ENCODE measurements at regions not wholly inside any gene's neighbourhood (a gene's known extent, or its start where the extent isn't known, plus 50 kb on each side); places are given as distances from the start of the nearest gene placed in this dataset.
"Not testable (repeated sequence)": the region's sequence is repeated elsewhere in the genome, so short reads cannot be mapped to it uniquely, and the experiment has no call there.

- H3K27ac Mint-ChIP-seq; H3K4me3 Mint-ChIP-seq; H3K4me1 Mint-ChIP-seq; H3K27me3 Mint-ChIP-seq (ENCODE audit: low read depth): not testable (repeated sequence)
- Mint-ChIP-seq H3K9me3 (peaks cover 19% of the 10 kb centered on the region), H3K36me3 (ENCODE audit: low read depth) (peaks cover 14% of the 10 kb centered on the region)
Observed at GRCh38 chr7:16249204-16249603, 172.1 kb downstream of the CRPPA start.

- H3K4me1 Mint-ChIP-seq; H3K27ac Mint-ChIP-seq; H3K4me3 Mint-ChIP-seq; H3K27me3 Mint-ChIP-seq (ENCODE audit: low read depth): not testable (repeated sequence)
- peaks cover 19% of the 10 kb centered on the region for H3K9me3 Mint-ChIP-seq
- H3K36me3 Mint-ChIP-seq (ENCODE audit: low read depth), result peaks cover 13% of the 10 kb centered on the region
Observed at GRCh38 chr7:16248556-16248955, 172.8 kb downstream of the CRPPA start.

- Mint-ChIP-seq H3K27me3 (ENCODE audit: low read depth) (no peaks in the 10 kb centered on the region), H3K36me3 (ENCODE audit: low read depth) (peaks cover 3% of the 10 kb centered on the region), H3K9me3 (no peaks in the 10 kb centered on the region), H3K4me3 (no peak overlapping the region), H3K4me1 (no peaks in the 10 kb centered on the region), H3K27ac (no peak overlapping the region)
- TF ChIP-seq CTCF (IDR thresholded peaks at IDR 0.05; ENCODE audit: unreplicated experiment in 3 of 3), result no peak
Observed at GRCh38 chr7:16244469-16244868, 176.9 kb downstream of the CRPPA start.

GRCh38 chr7:16242920-16243319, 178.4 kb downstream of the CRPPA start:
- no peaks in the 10 kb centered on the region for H3K36me3 Mint-ChIP-seq (ENCODE audit: low read depth)

GRCh38 chr7:16241017-16241416, 180.3 kb downstream of the CRPPA start:
- H3K9me3 Mint-ChIP-seq, result no peaks in the 10 kb centered on the region
- no peak overlapping the region for H3K4me3 Mint-ChIP-seq
- H3K27me3 Mint-ChIP-seq (ENCODE audit: low read depth), result no peaks in the 10 kb centered on the region
- no peaks in the 10 kb centered on the region for H3K4me1 Mint-ChIP-seq
- no peak overlapping the region for H3K27ac Mint-ChIP-seq
- no peak for TF ChIP-seq CTCF (IDR thresholded peaks at IDR 0.05; ENCODE audit: unreplicated experiment in 3 of 3)
- H3K36me3 Mint-ChIP-seq (ENCODE audit: low read depth), result no peaks in the 10 kb centered on the region

More at GRCh38 chr7:16242920-16243319, 178.4 kb downstream of the CRPPA start:
- Mint-ChIP-seq H3K9me3 (no peaks in the 10 kb centered on the region), H3K27ac (no peak overlapping the region), H3K4me3 (no peak overlapping the region), H3K27me3 (ENCODE audit: low read depth) (no peaks in the 10 kb centered on the region), H3K4me1 (no peaks in the 10 kb centered on the region)
- TF ChIP-seq CTCF (IDR thresholded peaks at IDR 0.05; ENCODE audit: unreplicated experiment in 3 of 3), result no peak

- no peak for TF ChIP-seq CTCF (IDR thresholded peaks at IDR 0.05; ENCODE audit: unreplicated experiment in 3 of 3)
- no peaks in the 10 kb centered on the region for H3K27me3 Mint-ChIP-seq (ENCODE audit: low read depth)
- no peak overlapping the region for H3K4me3 Mint-ChIP-seq
- H3K27ac Mint-ChIP-seq, result no peak overlapping the region
- H3K4me1 Mint-ChIP-seq, result no peaks in the 10 kb centered on the region
- H3K9me3 Mint-ChIP-seq, result peaks cover 6% of the 10 kb centered on the region
- peaks cover 9% of the 10 kb centered on the region for H3K36me3 Mint-ChIP-seq (ENCODE audit: low read depth)
Observed at GRCh38 chr7:16236381-16236780, 185.0 kb downstream of the CRPPA start.

- peaks cover 14% of the 10 kb centered on the region for H3K9me3 Mint-ChIP-seq
- TF ChIP-seq CTCF (IDR thresholded peaks at IDR 0.05; ENCODE audit: unreplicated experiment in 3 of 3), result no peak
- no peak overlapping the region for H3K4me3 Mint-ChIP-seq
- no peak overlapping the region for H3K27ac Mint-ChIP-seq
- H3K4me1 Mint-ChIP-seq, result no peaks in the 10 kb centered on the region
- H3K36me3 Mint-ChIP-seq (ENCODE audit: low read depth), result peaks cover 12% of the 10 kb centered on the region
- no peaks in the 10 kb centered on the region for H3K27me3 Mint-ChIP-seq (ENCODE audit: low read depth)
Observed at GRCh38 chr7:16235147-16236114, 185.9 kb downstream of the CRPPA start.

All from nephron (organoid).